Head of caudate nucleus (tissue), 42 donors: ENCODE measurements at regions not wholly inside any gene's neighbourhood (a gene's known extent, or its start where the extent isn't known, plus 50 kb on each side); places are given as distances from the start of the nearest gene placed in this dataset.
"Not testable (repeated sequence)": the region's sequence is repeated elsewhere in the genome, so short reads cannot be mapped to it uniquely, and the experiment has no call there.

Experiments used
- DNase-seq, 42 donors: peaks; one replicate each; pipeline versions ENCODE4 v3.0.0 to v3.0.0-alpha.2; 2020 to 2021; ENCODE audit warnings: mixed read lengths in 7 of 42
- intact Hi-C: fragments of 100-400 bp; cut with DNase I; formaldehyde crosslinking; loops from one replicate; pipeline ENCODE4 v1.15.0; 2022

GRCh38 chr17:13843862-13844635 is 225.3 kb upstream of the COX10 start:
- no peak for DNase-seq
- intact Hi-C loops, result no loop called here

- intact Hi-C loops, result no loop called here
Measured at GRCh38 chr17:13851889-13852288, 217.4 kb upstream of the COX10 start.

GRCh38 chr17:13855730-13856129 is 213.6 kb upstream of the COX10 start:
- DNase-seq, intact Hi-C loops: not testable (repeated sequence)

More at GRCh38 chr17:13851889-13852288, 217.4 kb upstream of the COX10 start:
- no peak for DNase-seq

- intact Hi-C loops, result no loop called here
Measured at GRCh38 chr17:13862346-13862745, 207.0 kb upstream of the COX10 start.

GRCh38 chr17:13863436-13863835 is 205.9 kb upstream of the COX10 start:
- intact Hi-C loops, result no loop called here
- DNase-seq, result no peak

More at GRCh38 chr17:13862346-13862745, 207.0 kb upstream of the COX10 start:
- DNase-seq, result no peak

GRCh38 chr17:13864521-13864920 is 204.8 kb upstream of the COX10 start:
- intact Hi-C loops, result no loop called here
- no peak for DNase-seq

- intact Hi-C loops, result no loop called here
- DNase-seq, result peak in 5 of 42 donors; percentile 4 to 21 (median 10)
Measured at GRCh38 chr17:13865650-13866049, 203.7 kb upstream of the COX10 start.

GRCh38 chr17:13869331-13869940 is 199.9 kb upstream of the COX10 start:
- DNase-seq, result no peak
- intact Hi-C loops, result no loop called here

GRCh38 chr17:13871261-13871660 is 198.0 kb upstream of the COX10 start:
- intact Hi-C loops, result no loop called here
- DNase-seq, result no peak

- intact Hi-C loops, result no loop called here
- no peak for DNase-seq
Measured at GRCh38 chr17:13874134-13874533, 195.2 kb upstream of the COX10 start.

- intact Hi-C loops, result no loop called here
Measured at GRCh38 chr17:13874817-13875216, 194.5 kb upstream of the COX10 start.

GRCh38 chr17:13879961-13880466 is 189.3 kb upstream of the COX10 start:
- no peak for DNase-seq
- intact Hi-C loops, result no loop called here

More at GRCh38 chr17:13874817-13875216, 194.5 kb upstream of the COX10 start:
- DNase-seq, result no peak

- no peak for DNase-seq
- intact Hi-C loops, result no loop called here
Measured at GRCh38 chr17:13883659-13884058, 185.6 kb upstream of the COX10 start.

- intact Hi-C loops, result no loop called here
- no peak for DNase-seq
Measured at GRCh38 chr17:13884347-13884746, 185.0 kb upstream of the COX10 start.

GRCh38 chr17:13885550-13885949 is 183.8 kb upstream of the COX10 start:
- no peak for DNase-seq

GRCh38 chr17:13885953-13886889 is 183.1 kb upstream of the COX10 start:
- intact Hi-C loops, result no loop called here

More at GRCh38 chr17:13885550-13885949, 183.8 kb upstream of the COX10 start:
- intact Hi-C loops, result no loop called here

GRCh38 chr17:13888056-13888609 is 181.2 kb upstream of the COX10 start:
- peak in 26 of 42 donors; percentile 7 to 66 (median 24) for DNase-seq
- intact Hi-C loops, result no loop called here

More at GRCh38 chr17:13885953-13886889, 183.1 kb upstream of the COX10 start:
- no peak for DNase-seq

- DNase-seq, result peak in 1 of 42 donors; percentile 2
- intact Hi-C loops, result not testable (repeated sequence)
Measured at GRCh38 chr17:13908971-13909370, 160.3 kb upstream of the COX10 start.
